ENCODE measurements at regions not wholly inside any gene's neighbourhood (a gene's known extent, or its start where the extent isn't known, plus 50 kb on each side); places are given as distances from the start of the nearest gene placed in this dataset.
A peak's percentile ranks its signal among the peaks of the same experiment; 100 is the strongest.

DNA sequence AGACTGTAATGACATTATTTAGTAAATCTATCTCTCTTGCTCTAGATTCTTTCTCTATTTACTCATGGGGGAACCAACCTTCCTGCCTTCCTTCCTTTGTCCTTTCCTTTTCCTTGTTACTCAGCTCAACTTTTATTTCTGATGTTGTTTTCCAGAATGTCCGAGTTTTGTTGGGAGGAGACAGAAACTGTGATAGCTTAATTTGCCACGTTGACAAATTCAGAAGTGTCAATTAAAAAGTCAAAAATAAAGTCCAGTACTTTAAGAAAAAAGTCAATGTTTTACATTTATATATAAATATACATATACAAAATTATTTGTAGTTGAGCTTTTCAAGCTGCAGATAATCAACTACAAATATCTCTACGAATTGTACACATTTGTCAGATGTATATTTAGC lies 1187.7 kb downstream of the ADGRL3 start:
- Histone ChIP-seq H3K4me3 (no peak overlapping the region), H3K36me3 (ENCODE audit: insufficient read depth, low read length) (no peaks in the 10 kb centered on the region), H3K9ac (ENCODE audit: insufficient read length) (no peak overlapping the region), H3K9me3 (ENCODE audit: low read depth, low read length) (no peaks in the 10 kb centered on the region), H3K27ac (no peak overlapping the region)
- no peak for TF ChIP-seq EZH2 (IDR thresholded peaks at IDR 0.05)
- TF ChIP-seq FOXP2 (optimal IDR thresholded peaks at IDR 0.05; ENCODE audit: control extremely low read depth, extremely low read length, insufficient read depth) = no peak
- TF ChIP-seq POLR2AphosphoS5 (IDR thresholded peaks at IDR 0.05; ENCODE audit: borderline replicate concordance, low read depth, low read length) = no peak
- DNase-seq (ENCODE audit: low read depth, low spot score) = no peak

DNA sequence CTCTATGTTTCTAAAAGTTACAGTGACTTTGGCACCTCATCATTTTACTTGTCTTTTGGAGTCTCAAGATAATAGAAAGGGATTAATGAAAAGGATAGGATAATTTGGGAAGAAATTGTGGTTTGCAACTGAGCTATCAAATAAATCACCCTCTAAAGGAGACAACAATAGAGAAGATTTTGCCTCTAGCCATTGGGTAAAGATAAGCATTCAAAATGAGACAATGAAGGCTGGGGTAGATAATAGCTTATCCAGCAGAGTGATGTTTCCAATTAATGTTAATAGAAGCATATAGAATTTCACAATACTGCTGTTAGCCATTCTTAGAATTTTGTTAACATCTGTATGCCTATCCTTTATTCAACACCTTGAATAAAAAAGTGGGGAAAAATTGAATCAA lies 1177.6 kb downstream of the ADGRL3 start:
- Histone ChIP-seq H3K9me3 (ENCODE audit: low read depth, low read length) (no peaks in the 10 kb centered on the region), H3K27ac (no peak overlapping the region), H3K4me3 (no peak overlapping the region), H3K9ac (ENCODE audit: insufficient read length) (no peak overlapping the region), H3K36me3 (ENCODE audit: insufficient read depth, low read length) (no peaks in the 10 kb centered on the region)
- TF ChIP-seq POLR2AphosphoS5 (IDR thresholded peaks at IDR 0.05; ENCODE audit: borderline replicate concordance, low read depth, low read length) (no peak), EZH2 (IDR thresholded peaks at IDR 0.05) (no peak), FOXP2 (optimal IDR thresholded peaks at IDR 0.05; ENCODE audit: control extremely low read depth, extremely low read length, insufficient read depth) (no peak)
- DNase-seq (ENCODE audit: low read depth, low spot score) = no peak

DNA sequence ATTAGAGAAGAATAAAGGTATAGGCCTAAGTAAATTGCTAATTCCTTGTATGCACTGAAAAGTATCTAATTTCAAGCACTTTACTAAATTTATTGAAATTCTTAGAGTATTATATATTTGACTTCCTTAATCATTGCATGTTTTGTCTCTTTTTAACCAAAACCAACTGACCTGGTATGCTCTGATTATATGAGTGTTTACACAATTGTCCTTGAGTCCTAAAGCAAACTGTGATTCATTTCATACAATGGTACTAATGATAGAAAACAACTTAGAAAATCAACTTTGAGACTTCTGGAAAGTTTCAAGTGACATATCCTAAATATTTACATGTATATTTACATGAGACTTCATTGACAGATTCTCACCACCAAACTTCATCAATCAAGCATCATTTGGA lies 1177.1 kb downstream of the ADGRL3 start:
- Histone ChIP-seq H3K4me3 (no peak overlapping the region), H3K9ac (ENCODE audit: insufficient read length) (no peak overlapping the region), H3K36me3 (ENCODE audit: insufficient read depth, low read length) (no peaks in the 10 kb centered on the region), H3K9me3 (ENCODE audit: low read depth, low read length) (no peaks in the 10 kb centered on the region), H3K27ac (no peak overlapping the region)
- DNase-seq (ENCODE audit: low read depth, low spot score) = no peak
- TF ChIP-seq FOXP2 (optimal IDR thresholded peaks at IDR 0.05; ENCODE audit: control extremely low read depth, extremely low read length, insufficient read depth) (no peak), EZH2 (IDR thresholded peaks at IDR 0.05) (no peak), POLR2AphosphoS5 (IDR thresholded peaks at IDR 0.05; ENCODE audit: borderline replicate concordance, low read depth, low read length) (no peak)

DNA sequence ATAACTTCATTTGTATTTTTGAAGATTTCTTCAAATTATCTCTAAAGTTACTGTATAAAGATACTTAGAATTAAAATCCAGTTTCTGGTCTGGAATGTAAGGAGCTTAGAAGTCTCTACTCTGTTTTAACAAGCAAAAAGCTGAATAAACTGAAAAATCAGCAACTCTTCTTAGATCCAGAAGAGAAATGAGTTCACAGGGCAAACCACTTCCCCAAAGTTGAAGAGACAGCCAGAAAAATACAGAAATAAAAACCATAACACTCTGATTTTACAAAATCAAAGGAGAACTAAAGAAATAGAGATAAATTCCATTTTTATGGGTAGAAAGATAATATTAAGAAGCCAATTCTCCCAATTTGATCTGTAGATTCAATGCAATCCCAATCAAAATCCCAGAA lies 1166.8 kb downstream of the ADGRL3 start:
- Histone ChIP-seq H3K9me3 (ENCODE audit: low read depth, low read length) (no peaks in the 10 kb centered on the region; the same call in 1 of the 2 replicates), H3K36me3 (ENCODE audit: insufficient read depth, low read length) (no peaks in the 10 kb centered on the region), H3K9ac (ENCODE audit: insufficient read length) (no peak overlapping the region), H3K4me3 (no peak overlapping the region), H3K27ac (no peak overlapping the region)
- no peak for DNase-seq (ENCODE audit: low read depth, low spot score)
- TF ChIP-seq EZH2 (IDR thresholded peaks at IDR 0.05) (no peak), POLR2AphosphoS5 (IDR thresholded peaks at IDR 0.05; ENCODE audit: borderline replicate concordance, low read depth, low read length) (no peak), FOXP2 (optimal IDR thresholded peaks at IDR 0.05; ENCODE audit: control extremely low read depth, extremely low read length, insufficient read depth) (no peak)

DNA sequence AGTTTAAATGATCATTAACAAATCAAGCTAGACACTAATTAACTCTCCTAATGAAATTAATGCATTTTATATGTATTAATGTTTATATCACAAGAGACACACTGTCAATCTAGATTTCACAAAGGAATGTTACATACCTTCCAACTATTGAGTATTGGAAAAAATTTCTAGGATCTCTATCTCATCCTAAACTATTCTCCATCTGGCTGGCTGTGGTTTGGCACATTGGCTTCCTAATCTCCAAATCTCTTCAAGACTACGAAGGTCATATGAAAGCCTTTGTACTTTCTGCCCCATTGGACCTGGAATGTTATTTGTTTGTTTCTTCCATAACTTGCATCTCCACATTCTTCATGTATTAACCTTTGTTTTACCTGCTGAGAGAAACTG lies 1160.0 kb downstream of the ADGRL3 start:
- DNase-seq (ENCODE audit: low read depth, low spot score) = no peak
- Histone ChIP-seq H3K9ac (ENCODE audit: insufficient read length) (no peak overlapping the region), H3K4me3 (no peak overlapping the region), H3K27ac (no peak overlapping the region), H3K9me3 (ENCODE audit: low read depth, low read length) (no peaks in the 10 kb centered on the region), H3K36me3 (ENCODE audit: insufficient read depth, low read length) (no peaks in the 10 kb centered on the region)
- TF ChIP-seq EZH2 (IDR thresholded peaks at IDR 0.05) (no peak), FOXP2 (optimal IDR thresholded peaks at IDR 0.05; ENCODE audit: control extremely low read depth, extremely low read length, insufficient read depth) (no peak), POLR2AphosphoS5 (IDR thresholded peaks at IDR 0.05; ENCODE audit: borderline replicate concordance, low read depth, low read length) (no peak)

DNA sequence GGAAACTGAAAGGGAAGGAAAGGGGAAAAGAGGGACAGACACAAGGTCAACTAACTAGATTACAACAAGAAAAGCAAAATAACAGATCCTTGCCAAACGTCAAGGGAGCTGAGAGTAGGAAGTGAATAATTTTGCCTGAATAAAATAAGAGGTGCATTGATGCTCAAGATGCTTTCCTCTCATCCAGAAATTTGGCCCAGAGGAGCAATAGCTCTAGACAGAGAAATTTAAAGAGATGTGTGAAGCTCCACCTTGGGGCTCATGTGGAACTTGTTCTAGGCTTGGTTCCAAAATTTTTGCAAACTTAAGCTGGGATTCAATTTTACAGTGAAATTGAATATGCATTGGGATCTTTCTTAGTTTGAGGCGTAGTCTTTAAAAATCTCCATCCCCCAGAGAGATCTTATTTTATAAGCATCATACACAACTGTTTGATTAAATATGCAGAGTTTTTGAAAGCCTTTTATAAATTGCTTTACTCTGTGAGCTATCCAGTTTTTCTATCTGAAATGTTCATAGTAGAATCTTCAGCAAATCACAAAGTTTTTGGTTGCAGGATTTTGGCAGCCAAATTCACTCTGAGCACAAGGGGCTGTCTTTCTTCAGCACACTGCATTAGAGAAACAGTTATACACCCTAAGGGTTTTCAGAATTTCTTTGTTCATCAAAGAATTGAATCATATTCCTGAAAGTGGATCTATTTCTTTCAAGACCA lies 1159.5 kb downstream of the ADGRL3 start:
- DNase-seq (ENCODE audit: low read depth, low spot score) = peak; percentile 2
- no peaks in the 10 kb centered on the region for H3K9me3 ChIP-seq (ENCODE audit: low read depth, low read length)
- TF ChIP-seq EZH2 (IDR thresholded peaks at IDR 0.05) (no peak), POLR2AphosphoS5 (IDR thresholded peaks at IDR 0.05; ENCODE audit: borderline replicate concordance, low read depth, low read length) (no peak), FOXP2 (optimal IDR thresholded peaks at IDR 0.05; ENCODE audit: control extremely low read depth, extremely low read length, insufficient read depth) (no peak)

DNA sequence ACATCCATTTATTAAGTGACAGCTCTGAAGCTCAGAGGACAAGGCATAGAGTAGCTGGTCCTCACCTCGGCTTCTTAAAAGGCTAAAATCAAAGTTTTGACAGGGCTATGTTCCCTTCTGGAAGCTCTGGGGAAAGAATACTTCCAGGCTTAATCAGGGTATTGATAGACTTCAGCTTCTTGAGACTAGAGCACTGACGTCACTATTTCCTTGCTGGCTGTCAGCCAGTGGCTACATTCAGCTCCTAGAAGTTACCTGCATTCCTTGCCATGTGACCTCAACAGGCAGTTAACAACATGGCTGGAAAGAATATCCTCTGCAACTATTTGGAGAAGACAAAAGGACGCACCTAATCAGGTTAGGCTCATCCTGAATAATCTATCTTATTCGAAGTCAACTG lies 1144.8 kb downstream of the ADGRL3 start:
- no peak overlapping the region for H3K4me3 ChIP-seq
- H3K9me3 ChIP-seq (ENCODE audit: low read depth, low read length) = peaks cover 2% of the 10 kb centered on the region; the same call in 1 of the 2 replicates
- no peak for TF ChIP-seq FOXP2 (optimal IDR thresholded peaks at IDR 0.05; ENCODE audit: control extremely low read depth, extremely low read length, insufficient read depth)
- TF ChIP-seq POLR2AphosphoS5 (IDR thresholded peaks at IDR 0.05; ENCODE audit: borderline replicate concordance, low read depth, low read length) = no peak
- no peak for TF ChIP-seq EZH2 (IDR thresholded peaks at IDR 0.05)
- no peak overlapping the region for H3K9ac ChIP-seq (ENCODE audit: insufficient read length)
- H3K36me3 ChIP-seq (ENCODE audit: insufficient read depth, low read length) = no peaks in the 10 kb centered on the region
- no peak overlapping the region for H3K27ac ChIP-seq
- no peak for DNase-seq (ENCODE audit: low read depth, low spot score)

More for the DNA sequence above, 1159.5 kb downstream of the ADGRL3 start:
- Histone ChIP-seq H3K36me3 (ENCODE audit: insufficient read depth, low read length) (no peaks in the 10 kb centered on the region), H3K4me3 (no peak overlapping the region), H3K9ac (ENCODE audit: insufficient read length) (no peak overlapping the region), H3K27ac (no peak overlapping the region)

DNA sequence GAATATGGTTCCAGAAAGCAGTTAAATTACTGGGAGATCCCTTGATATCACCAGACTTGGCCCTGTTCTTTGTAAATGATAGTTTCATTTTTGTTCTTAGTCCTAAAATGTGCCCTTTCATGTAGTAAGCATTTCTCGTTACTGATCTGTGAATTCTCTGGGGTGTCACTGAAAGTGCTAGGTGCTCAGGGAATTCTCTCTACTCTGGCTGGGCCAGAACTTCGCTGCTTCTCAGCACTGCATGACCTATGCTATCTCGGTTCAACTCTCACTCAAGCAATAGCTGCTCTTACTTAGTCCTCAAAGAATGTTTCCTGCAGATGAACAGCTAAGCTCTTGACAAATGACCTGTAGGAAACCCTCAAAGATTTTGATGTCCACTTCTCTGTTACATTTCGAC lies 1144.3 kb downstream of the ADGRL3 start:
- Histone ChIP-seq H3K9ac (ENCODE audit: insufficient read length) (no peak overlapping the region), H3K36me3 (ENCODE audit: insufficient read depth, low read length) (no peaks in the 10 kb centered on the region), H3K27ac (no peak overlapping the region), H3K4me3 (no peak overlapping the region), H3K9me3 (ENCODE audit: low read depth, low read length) (peaks cover 2% of the 10 kb centered on the region; the same call in 1 of the 2 replicates)
- no peak for DNase-seq (ENCODE audit: low read depth, low spot score)
- TF ChIP-seq FOXP2 (optimal IDR thresholded peaks at IDR 0.05; ENCODE audit: control extremely low read depth, extremely low read length, insufficient read depth) = no peak
- no peak for TF ChIP-seq EZH2 (IDR thresholded peaks at IDR 0.05)
- no peak for TF ChIP-seq POLR2AphosphoS5 (IDR thresholded peaks at IDR 0.05; ENCODE audit: borderline replicate concordance, low read depth, low read length)

DNA sequence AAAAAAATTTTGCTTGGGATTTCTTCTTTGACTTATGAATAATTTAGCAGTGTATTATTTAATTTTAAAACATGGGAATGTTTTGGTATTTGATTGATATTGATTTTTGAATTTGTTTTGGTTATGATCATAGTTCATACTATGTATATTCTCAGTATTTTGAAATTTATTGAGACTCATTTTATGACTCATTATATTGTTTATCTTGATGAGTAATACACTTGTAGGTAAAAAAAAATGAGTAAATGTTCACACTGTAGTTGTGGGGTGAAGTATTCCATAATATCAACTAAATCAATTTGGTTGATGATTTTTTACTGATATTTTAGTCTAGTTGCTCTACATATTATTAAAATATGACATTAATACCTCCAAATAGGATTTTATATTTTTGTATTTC lies 1142.2 kb downstream of the ADGRL3 start:
- TF ChIP-seq POLR2AphosphoS5 (IDR thresholded peaks at IDR 0.05; ENCODE audit: borderline replicate concordance, low read depth, low read length) = no peak
- no peak for TF ChIP-seq FOXP2 (optimal IDR thresholded peaks at IDR 0.05; ENCODE audit: control extremely low read depth, extremely low read length, insufficient read depth)
- TF ChIP-seq EZH2 (IDR thresholded peaks at IDR 0.05) = no peak
- no peaks in the 10 kb centered on the region for H3K36me3 ChIP-seq (ENCODE audit: insufficient read depth, low read length)
- H3K4me3 ChIP-seq = no peak overlapping the region
- no peak for DNase-seq (ENCODE audit: low read depth, low spot score)
- H3K9ac ChIP-seq (ENCODE audit: insufficient read length) = no peak overlapping the region
- H3K9me3 ChIP-seq (ENCODE audit: low read depth, low read length) = peaks cover 2% of the 10 kb centered on the region; the same call in 1 of the 2 replicates
- H3K27ac ChIP-seq = no peak overlapping the region

All from SK-N-MC (cell line).